ENCODE measurements at regions not wholly inside any gene's neighbourhood (a gene's known extent, or its start where the extent isn't known, plus 50 kb on each side); places are given as distances from the start of the nearest gene placed in this dataset.

DNA sequence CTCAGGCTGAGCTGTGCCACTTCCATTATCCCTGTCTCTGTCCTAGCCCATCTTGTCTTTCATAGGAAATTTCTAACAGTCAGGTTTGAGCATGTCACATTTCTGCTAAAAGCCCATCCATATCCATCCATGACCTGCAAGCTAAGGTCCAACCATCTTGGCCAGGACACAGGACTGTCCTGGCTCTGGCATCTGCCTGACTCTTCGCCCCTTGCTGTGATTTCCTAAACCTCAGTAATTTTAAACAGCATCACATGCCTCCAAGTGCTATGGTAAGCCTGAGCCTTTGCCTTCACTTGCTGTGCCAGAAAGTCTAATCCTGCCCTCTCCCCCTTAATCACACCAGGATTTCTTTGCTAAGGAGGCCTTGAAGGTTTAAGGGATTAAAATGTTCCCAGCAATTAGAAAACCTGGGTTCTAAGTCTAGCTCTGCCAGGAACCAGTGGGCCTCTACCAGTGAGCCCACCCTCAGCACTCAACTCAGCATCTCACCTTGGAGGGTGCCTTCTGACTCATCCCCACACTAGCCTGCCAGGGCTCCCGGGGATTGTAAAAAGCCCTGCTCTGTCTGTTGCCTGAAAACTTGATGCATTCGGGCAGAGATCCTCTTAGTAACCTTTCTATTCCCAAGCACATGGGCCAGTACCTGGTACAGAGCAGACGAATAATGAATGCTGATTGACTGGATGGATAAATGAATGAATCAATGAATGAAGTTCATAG lies 411.0 kb downstream of the LRATD1 start:
- Mint-ChIP-seq H3K4me1 (peaks cover 51% of the 10 kb centered on the region), H3K9me3 (no peaks in the 10 kb centered on the region), H3K27ac (peak overlapping the region in 2 of 3 experiments; percentile 21 to 29), H3K36me3 (ENCODE audit: low read depth) (no peaks in the 10 kb centered on the region), H3K4me3 (no peak overlapping the region), H3K27me3 (ENCODE audit: low read depth) (no peaks in the 10 kb centered on the region)
- no peak for TF ChIP-seq CTCF (IDR thresholded peaks at IDR 0.05; ENCODE audit: unreplicated experiment in 3 of 3)

DNA sequence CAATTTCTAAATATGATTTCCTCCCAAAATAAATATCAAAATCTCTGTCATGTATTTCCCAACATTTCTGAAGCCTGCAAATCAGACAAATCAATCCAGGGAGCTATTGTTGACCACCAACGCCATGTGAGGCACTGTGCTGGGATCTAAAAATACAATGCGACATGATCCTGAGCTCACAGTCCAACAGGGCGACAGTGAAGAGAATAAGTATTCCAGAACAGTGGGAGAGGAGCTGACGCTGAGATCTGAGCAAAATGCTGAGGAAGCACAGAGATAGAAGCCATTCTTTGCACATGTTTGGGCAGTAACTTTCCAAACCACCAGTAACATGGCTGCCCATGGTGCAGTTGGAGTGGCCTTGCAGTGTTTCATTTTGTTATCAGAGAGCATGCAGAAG lies 412.5 kb downstream of the LRATD1 start:
- Mint-ChIP-seq H3K27me3 (ENCODE audit: low read depth) (peaks cover 2% of the 10 kb centered on the region), H3K4me1 (peaks cover 38% of the 10 kb centered on the region), H3K36me3 (ENCODE audit: low read depth) (no peaks in the 10 kb centered on the region), H3K27ac (no peak overlapping the region), H3K9me3 (no peaks in the 10 kb centered on the region), H3K4me3 (no peak overlapping the region)
- no peak for TF ChIP-seq CTCF (IDR thresholded peaks at IDR 0.05; ENCODE audit: unreplicated experiment in 3 of 3)

- Mint-ChIP-seq H3K27me3 (ENCODE audit: low read depth) (peaks cover 7% of the 10 kb centered on the region), H3K9me3 (no peaks in the 10 kb centered on the region), H3K4me1 (peaks cover 26% of the 10 kb centered on the region), H3K4me3 (no peak overlapping the region), H3K27ac (no peak overlapping the region), H3K36me3 (ENCODE audit: low read depth) (no peaks in the 10 kb centered on the region)
- TF ChIP-seq CTCF (IDR thresholded peaks at IDR 0.05; ENCODE audit: unreplicated experiment in 3 of 3): no peak
Observed at GRCh38 chr2:15047184-15047583, 414.7 kb downstream of the LRATD1 start.

DNA sequence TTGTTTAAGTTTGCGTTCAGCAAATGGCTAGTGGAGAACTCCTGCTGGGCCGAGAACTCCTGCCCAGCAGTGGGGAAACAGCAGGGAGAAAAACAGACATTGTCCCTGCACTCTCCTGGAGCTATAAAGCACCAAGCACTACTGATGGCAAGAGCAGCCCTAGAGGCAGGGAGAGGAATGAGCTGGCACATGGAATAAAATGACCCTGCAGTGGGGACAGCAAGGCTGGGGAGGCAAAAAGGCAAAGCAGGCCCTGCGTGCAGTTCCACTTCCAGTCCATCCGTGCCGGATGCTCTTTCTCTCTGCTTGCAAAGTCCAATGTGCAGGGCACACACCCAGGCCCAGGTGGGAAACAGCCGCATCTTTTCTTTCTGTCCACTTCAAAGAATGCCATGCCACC lies 415.5 kb downstream of the LRATD1 start:
- Mint-ChIP-seq H3K4me3 (no peak overlapping the region), H3K36me3 (ENCODE audit: low read depth) (no peaks in the 10 kb centered on the region), H3K27me3 (ENCODE audit: low read depth) (peaks cover 7% of the 10 kb centered on the region), H3K9me3 (no peaks in the 10 kb centered on the region), H3K27ac (no peak overlapping the region), H3K4me1 (peaks cover 17% of the 10 kb centered on the region)
- TF ChIP-seq CTCF (IDR thresholded peaks at IDR 0.05; ENCODE audit: unreplicated experiment in 3 of 3): no peak

DNA sequence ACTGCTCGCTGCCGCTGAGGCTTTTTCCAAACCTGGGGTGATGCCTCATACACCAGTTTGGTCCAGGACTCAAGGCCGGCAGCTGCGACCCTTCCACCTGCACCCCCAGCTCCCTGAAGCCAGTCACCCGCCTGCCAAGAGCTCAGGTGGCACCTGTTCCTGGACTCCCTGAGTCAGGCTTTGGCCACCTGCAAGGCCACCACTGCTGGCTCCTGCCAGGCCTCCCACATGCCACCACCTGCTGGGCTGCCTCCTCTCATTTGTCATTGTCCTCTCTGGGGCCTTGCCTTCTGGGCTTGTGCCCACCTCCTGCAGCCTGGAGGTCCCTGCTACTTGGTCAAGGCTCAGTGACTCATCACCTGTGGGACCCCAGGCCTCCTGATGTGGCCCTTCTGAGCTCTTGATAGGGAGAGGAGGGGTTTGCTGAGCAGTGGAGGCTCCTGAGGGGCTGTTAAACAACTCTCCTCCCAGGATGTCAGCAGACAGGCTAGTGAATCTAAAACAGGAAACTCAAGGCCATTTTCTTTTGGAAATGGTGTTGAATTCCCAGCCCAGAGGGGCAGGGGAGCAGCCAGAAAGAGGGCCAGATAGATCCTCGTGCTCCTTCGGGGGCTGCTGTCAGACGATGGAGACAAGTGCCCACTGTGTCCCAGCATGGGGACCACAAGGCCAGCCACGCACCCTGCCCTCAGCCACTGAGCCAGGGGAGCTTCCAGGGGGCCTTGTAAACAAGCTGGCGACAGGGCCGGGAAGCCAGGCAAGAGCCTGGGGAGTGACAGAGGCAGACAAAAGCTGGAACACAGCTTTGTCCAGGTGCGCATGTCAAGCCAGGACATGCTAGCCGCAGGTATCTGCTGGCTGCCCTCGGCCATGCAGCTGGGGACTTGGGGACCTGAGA lies 416.8 kb downstream of the LRATD1 start:
- no peak overlapping the region for H3K4me3 Mint-ChIP-seq
- H3K27ac Mint-ChIP-seq: no peak overlapping the region
- TF ChIP-seq CTCF (IDR thresholded peaks at IDR 0.05; ENCODE audit: unreplicated experiment in 3 of 3): no peak
- H3K27me3 Mint-ChIP-seq (ENCODE audit: low read depth): peaks cover 7% of the 10 kb centered on the region
- H3K4me1 Mint-ChIP-seq: peaks cover 10% of the 10 kb centered on the region
- H3K36me3 Mint-ChIP-seq (ENCODE audit: low read depth): no peaks in the 10 kb centered on the region
- H3K9me3 Mint-ChIP-seq: no peaks in the 10 kb centered on the region
